ENCODE measurements at regions not wholly inside any gene's neighbourhood (a gene's known extent, or its start where the extent isn't known, plus 50 kb on each side); places are given as distances from the start of the nearest gene placed in this dataset.

DNA sequence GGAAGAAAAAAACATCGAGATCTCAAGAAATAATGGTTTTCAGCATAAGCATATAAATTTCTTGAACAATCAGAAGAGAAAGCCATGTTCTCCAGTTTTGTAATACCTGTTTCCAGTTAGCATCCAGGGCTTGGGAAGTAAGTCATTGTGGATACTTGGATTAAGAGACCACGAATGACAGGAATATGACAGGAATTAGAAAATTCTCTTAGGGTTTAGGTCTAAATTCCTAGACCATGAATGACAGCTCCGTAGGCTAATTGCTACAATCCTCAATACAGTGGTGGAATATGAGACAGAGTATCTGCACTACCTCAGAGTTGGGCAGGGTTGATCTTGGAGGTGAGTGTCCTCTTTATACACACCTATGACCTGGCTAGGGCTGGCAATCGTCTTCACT, 517.5 kb downstream of the NTRK3 start:
- TF ChIP-seq CTCF (IDR thresholded peaks at IDR 0.05; ENCODE audit: poor library complexity, severe bottlenecking) (no peak), EZH2 (IDR thresholded peaks at IDR 0.05; ENCODE audit: borderline replicate concordance, insufficient read depth, low read length, poor library complexity, severe bottlenecking) (no peak), SMC3 (conservative IDR thresholded peaks at IDR 0.05; ENCODE audit: poor library complexity) (no peak), EP300 (conservative IDR thresholded peaks at IDR 0.05; ENCODE audit: poor library complexity, severe bottlenecking) (no peak), POLR2AphosphoS5 (IDR thresholded peaks at IDR 0.05) (no peak)
- TF ChIP-seq, protein P1, sequence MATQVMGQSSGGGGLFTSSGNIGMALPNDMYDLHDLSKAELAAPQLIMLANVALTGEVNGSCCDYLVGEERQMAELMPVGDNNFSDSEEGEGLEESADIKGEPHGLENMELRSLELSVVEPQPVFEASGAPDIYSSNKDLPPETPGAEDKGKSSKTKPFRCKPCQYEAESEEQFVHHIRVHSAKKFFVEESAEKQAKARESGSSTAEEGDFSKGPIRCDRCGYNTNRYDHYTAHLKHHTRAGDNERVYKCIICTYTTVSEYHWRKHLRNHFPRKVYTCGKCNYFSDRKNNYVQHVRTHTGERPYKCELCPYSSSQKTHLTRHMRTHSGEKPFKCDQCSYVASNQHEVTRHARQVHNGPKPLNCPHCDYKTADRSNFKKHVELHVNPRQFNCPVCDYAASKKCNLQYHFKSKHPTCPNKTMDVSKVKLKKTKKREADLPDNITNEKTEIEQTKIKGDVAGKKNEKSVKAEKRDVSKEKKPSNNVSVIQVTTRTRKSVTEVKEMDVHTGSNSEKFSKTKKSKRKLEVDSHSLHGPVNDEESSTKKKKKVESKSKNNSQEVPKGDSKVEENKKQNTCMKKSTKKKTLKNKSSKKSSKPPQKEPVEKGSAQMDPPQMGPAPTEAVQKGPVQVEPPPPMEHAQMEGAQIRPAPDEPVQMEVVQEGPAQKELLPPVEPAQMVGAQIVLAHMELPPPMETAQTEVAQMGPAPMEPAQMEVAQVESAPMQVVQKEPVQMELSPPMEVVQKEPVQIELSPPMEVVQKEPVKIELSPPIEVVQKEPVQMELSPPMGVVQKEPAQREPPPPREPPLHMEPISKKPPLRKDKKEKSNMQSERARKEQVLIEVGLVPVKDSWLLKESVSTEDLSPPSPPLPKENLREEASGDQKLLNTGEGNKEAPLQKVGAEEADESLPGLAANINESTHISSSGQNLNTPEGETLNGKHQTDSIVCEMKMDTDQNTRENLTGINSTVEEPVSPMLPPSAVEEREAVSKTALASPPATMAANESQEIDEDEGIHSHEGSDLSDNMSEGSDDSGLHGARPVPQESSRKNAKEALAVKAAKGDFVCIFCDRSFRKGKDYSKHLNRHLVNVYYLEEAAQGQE (IDR thresholded peaks at IDR 0.05; ENCODE audit: borderline replicate concordance): no peak

Measured in neural cell (in vitro differentiated cells).